GM21390 (cell line): ENCODE measurements at regions not wholly inside any gene's neighbourhood (a gene's known extent, or its start where the extent isn't known, plus 50 kb on each side); places are given as distances from the start of the nearest gene placed in this dataset.

ENCODE experiments used
- ATAC-seq: cut with Tn5 transposase; IDR thresholded peaks from one replicate; pipeline ENCODE4 v1.9.1; 2021; ENCODE audit not compliant: unreplicated experiment

GRCh38 chr1:83596331-83596730, 402.6 kb downstream of the TTLL7 start:
- ATAC-seq: no peak

- no peak for ATAC-seq
Measured at GRCh38 chr1:83593073-83593472, 405.9 kb downstream of the TTLL7 start.

GRCh38 chr1:83588140-83588539, 410.8 kb downstream of the TTLL7 start:
- no peak for ATAC-seq

- ATAC-seq: no peak
Measured at GRCh38 chr1:83583351-83584014, 415.4 kb downstream of the TTLL7 start.

GRCh38 chr1:83581747-83582146, 417.2 kb downstream of the TTLL7 start:
- no peak for ATAC-seq

DNA sequence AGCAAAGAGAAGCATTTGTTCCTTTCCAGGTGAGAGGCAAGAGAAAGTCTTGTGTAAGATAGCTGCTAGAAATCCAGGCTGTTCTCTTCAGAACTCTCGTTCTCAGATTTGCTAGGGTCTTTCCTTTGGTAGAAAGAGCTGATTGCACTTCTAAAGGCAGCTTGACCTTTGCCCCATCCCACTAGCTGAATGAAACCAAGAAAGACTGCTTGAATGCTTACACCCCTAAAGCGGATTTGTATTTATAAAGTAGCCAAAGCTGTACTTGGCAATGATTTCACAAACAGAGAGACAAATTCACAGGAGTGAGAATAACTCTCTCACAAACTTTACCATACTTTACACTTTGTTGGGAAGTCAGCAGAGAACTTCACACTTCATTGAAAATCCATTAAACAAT, 424.1 kb downstream of the TTLL7 start:
- no peak for ATAC-seq

DNA sequence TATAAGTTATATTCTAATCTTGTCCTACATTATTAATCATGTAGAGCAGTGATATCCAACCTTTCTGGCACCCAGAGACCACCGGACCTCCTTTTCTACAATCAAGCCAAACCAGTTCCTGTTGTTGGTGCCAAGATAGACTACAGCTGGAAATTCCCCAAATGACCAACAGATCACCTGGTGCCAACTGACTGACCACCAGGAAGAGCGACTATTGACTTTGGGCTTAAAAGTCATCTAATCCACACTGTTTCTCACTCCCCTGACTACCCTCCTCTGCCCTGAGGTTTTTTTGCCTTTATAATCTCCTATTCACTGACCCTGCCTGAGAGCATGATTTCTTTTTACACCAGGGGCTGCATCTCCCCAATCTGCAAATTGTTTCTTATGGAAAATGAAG, 425.2 kb downstream of the TTLL7 start:
- ATAC-seq: no peak

GRCh38 chr1:83571536-83571935, 427.4 kb downstream of the TTLL7 start:
- ATAC-seq: no peak

- ATAC-seq: no peak
Measured at GRCh38 chr1:83561346-83561745, 437.6 kb downstream of the TTLL7 start.

GRCh38 chr1:83559129-83559840, 439.6 kb downstream of the TTLL7 start:
- no peak for ATAC-seq

DNA sequence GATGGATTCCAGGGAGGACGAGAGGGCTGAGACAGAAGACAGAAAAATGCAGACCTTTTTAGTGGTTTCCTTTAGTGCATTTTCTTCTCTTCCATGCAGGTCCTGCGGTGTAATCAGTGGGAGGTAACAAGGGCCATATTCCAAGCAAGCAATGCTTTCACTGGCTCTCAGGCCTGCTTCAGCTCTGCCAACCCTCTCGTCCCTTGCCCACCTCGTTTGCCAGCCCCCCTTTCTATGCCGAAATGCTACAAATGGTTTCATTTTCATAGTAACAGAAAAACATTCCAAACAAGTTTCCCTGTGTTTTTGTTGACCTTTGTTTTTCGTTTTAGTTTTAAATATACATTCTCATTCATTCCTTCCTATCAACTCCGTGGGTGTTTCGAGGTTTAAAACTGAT, 443.1 kb downstream of the TTLL7 start:
- no peak for ATAC-seq

GRCh38 chr1:83554174-83554573, 444.8 kb downstream of the TTLL7 start:
- no peak for ATAC-seq

DNA sequence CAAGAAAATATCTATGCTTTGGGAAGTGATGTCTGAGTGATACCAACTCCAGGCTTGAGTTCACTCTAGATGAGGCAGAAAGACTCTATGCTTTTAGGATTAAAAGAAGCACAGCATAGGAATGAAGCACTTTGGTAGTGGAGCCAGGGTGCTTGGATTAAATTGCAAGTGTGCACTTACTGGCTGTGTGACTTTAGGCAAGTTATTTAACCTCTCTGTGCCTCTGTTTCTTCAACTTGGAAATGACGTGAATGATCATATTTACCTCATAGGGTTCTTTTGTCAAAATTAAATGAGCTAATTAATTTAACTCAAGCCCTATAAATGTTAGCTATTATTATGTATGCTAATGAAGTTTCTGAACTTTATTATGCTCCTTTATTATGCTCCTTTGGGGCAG, 446.1 kb downstream of the TTLL7 start:
- no peak for ATAC-seq

DNA sequence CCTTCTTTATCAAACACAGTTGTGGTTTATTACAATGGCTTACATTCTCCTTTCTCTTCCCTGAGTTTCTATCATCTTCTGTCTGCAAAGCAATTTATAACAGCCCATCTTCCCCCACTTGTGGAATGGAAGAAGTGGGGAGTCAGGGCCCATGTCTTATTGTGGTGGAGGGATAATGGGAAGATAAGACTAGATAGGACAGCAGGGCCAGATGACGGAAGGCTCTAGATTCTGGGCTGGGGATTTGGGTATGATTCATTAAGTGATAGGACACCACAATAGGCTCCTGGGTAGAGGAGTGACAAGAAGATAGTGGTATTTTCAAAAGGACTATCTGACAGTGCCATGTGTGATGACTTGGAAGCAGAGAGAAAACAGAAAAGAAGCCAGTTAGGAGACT, 450.6 kb downstream of the TTLL7 start:
- ATAC-seq: no peak

DNA sequence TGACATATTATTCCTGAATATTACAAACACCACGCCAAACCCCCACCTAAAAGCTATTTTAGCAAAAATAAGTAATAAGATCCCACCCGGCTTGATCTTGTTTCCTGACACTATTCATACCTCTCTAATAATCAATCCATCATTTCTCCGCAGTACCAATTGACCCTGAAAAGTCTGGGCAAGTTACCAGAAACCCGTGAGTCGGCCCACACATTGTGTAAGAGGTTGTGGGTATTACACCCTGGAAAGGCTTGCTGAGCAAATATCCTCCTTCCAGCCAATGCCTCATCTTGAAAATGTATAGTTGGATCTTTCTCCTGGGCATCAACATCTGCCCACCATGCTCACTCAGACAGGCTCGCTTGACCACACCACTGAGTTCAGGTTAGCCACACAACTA, 451.0 kb downstream of the TTLL7 start:
- no peak for ATAC-seq

DNA sequence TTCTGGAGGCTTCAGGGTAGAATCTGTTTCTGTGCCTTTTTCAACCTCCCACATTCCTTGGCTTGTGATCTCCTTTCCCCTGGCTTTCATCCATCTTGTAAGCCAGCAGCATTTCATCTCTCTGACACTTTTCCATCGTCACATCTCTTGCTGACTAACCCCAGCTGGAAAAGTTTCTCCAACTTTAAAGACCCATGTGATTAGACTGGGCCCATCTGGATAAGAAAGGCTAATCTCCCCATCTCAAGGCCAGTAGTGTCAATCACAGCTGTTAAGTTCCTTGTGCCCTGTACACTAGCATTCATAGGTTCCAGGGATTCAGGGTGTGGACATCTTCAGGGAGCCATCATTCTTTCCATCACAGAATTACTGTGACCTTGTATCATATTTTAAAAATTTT, 452.1 kb downstream of the TTLL7 start:
- no peak for ATAC-seq

- no peak for ATAC-seq
Measured at GRCh38 chr1:83545066-83545862, 453.7 kb downstream of the TTLL7 start.

DNA sequence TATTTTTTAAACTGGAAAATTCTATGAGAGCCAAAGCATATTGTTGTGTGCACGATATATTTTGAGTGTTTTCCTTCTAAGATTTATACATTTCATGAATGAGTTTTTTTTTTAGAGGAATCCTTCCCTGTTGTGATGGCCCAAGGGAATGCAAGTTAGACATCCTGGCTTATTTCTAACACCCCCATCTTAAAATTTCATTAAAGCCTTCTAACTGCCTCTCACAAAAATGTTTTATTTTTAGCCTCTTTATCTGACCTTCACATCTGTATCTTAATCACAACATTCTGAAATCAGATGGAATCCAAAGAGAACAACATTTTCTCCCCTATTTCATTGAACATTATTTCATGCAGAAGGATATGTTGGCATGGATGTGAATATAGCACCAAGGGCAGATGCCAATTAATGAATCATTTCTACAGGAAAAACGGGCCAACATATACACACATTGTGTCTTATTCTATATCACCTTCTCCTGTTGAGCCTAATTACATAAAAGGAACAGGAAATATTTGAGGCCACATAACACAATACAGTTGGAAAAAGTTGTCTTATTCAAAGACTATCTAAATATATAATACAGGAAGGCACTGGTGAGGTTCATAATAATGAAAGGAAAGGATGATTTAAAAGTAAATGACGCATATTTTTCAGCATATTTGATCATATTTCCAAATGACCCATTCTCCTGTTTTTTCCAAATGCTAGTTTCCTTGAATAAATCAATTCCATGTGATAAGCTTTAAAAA, 455.5 kb downstream of the TTLL7 start:
- ATAC-seq: no peak

GRCh38 chr1:83531521-83532309, 467.2 kb downstream of the TTLL7 start:
- no peak for ATAC-seq

- no peak for ATAC-seq
Measured at GRCh38 chr1:83530506-83530905, 468.4 kb downstream of the TTLL7 start.

- no peak for ATAC-seq
Measured at GRCh38 chr1:83527987-83528386, 470.9 kb downstream of the TTLL7 start.
